A172 (cell line): ENCODE measurements at regions not wholly inside any gene's neighbourhood (a gene's known extent, or its start where the extent isn't known, plus 50 kb on each side); places are given as distances from the start of the nearest gene placed in this dataset.
"Not testable (repeated sequence)": the region's sequence is repeated elsewhere in the genome, so short reads cannot be mapped to it uniquely, and the experiment has no call there.

Experiments
- DNase-seq: peaks from one replicate; pipeline ENCODE4 v3.0.0-alpha.2; 2015; ENCODE audit warnings: low spot score

DNA sequence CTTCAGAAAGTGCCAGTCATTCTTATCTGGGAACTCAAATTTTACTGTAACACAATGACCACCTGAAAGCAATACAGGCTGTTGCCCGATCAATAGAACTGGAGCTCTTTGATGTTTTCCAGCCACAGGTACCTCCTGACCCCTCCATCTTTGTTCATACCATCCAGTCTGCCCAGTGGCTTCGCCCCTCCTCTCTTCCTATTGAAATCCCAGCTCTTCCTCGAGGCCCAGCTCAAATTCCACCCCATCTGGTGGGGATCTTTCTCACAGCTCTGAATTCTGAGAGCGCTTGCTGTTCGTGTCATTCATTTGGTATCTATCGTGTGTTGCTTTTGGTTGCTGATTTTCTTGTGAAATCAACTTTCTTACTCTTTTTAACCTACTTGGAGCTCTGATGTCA, 87.9 kb upstream of the CNKSR3 start:
- no peak for DNase-seq

DNA sequence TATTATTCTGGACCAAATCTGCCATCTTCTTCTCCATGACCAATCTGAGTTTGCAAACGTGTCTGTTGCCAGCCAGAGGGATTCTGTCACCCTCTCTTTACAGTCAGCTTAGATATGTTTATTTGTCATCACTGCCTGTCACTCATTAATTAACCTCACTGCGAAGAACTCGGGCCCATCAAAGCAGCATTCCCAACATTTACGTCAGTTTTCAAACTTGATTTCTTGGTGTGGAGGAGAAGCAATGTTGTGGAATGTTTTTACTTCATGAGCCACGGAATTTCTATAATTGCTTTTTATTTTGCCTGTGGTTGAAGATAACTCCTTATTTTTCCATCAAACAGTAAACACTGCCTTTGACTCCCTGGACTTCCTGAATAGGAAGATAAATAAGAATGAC, 91.8 kb upstream of the CNKSR3 start:
- peak; percentile 6 for DNase-seq

DNA sequence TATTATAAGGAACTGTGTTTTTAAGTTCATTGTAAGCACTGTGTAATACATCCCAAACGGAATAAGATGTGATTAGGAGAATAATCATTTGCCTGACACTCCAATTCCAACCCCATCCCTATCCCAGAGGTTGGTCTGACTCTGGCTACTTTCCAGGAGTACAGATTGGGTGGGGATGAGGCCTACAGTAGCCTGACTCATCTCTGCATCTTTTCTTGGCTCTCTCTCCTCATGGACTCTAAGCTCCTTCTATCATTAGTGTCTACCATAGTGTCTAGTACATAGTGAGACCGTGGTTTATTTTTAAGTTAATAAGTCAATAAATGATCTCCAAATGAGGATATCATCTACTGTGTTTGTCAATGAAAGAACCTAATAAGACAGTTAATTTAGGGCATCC, 92.2 kb upstream of the CNKSR3 start:
- peak; percentile 36 for DNase-seq

DNA sequence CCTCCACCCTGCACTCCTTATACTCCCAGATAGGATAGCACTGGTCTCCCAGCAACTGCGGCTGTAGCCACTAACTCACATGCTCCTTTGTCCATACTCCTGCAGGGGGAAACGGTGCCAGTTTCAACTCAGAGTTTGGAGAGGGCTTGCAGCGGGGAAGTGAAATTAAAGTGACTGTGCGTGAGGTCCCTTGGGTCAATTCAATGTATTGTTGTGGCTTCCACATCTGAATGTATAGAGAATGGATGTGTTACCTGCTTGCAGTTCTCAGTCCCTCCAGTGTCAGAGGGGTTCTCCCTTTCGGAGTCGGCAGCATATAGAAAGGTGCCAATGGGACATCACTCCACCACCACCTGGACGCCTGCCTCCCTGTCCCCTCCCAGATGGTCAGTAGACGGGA, 93.6 kb upstream of the CNKSR3 start:
- DNase-seq: no peak

DNA sequence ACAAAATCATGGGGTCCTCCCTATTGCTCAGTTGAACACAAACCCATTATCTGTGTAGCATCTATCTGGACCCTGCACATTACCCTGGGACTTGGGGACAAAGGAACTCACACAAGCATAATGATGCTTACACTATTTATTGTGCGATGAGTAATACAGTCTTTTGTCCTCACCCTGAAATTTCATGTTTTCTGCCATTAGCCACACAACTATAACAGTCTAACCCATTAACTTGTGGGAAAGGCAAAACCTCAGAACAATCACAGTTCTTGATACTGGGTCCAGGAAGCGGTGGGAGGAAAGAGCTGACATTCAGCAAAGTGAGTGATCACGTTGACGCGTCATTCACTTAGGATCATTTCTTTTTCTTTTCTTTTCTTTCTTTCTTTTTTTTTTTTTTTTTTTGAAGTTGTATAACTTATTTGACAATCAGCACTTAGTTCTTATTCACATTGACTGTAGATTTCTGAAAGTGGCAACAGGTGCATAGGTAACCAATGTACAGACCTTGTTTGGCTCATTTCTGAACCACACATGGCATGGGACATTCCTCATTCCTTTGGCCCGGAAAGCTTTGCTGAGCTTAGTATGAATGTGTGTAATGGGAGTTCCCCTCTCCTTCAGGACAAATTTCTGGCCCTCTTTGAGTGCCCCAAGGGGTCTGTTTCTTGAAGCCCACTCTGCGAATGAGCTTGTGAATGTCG, 94.8 kb upstream of the CNKSR3 start:
- DNase-seq: peak; percentile 5

DNA sequence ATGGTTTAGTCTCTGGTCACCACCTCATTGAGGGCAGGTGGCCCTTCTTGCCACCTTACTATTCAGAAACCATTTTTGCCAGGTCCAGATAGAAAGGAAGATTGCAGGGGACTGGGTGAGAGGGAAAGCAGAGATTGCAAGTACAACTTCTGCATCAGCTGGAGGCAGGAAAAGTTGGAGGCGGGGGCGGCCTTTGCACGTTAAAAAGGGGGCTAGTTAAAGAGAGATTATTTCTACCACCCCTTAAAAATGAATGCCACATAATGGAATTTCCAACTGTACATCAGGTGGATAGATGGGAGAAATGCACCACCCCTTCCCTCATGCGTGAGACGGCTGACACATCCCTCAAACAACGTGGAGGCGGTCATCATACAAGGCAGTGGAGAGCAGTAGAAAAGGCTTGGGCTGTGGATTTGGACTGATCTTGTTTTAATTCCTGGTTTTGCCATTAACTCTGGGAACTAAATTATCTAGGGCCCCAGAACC, 95.4 kb upstream of the CNKSR3 start:
- DNase-seq: no peak

DNA sequence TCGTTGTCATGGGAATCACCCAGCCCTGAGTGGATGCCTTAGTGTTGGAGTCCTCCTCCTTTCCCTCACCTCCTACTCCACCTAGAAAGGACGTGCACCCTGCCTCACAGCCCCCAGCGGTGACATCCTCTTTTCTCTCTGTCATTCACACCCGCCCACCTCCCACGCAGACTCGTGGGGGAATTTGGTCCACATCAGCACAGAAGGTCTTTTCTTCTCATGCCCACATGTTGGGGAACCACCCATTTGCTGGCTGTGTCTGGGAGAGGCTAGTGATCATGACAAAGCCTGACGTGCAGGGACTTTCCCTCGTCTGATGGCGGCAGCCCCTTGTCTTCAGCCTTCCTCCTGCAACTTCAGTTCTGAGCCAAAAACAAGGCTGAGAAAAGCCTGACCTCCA, 96.0 kb upstream of the CNKSR3 start:
- peak; percentile 6 for DNase-seq

DNA sequence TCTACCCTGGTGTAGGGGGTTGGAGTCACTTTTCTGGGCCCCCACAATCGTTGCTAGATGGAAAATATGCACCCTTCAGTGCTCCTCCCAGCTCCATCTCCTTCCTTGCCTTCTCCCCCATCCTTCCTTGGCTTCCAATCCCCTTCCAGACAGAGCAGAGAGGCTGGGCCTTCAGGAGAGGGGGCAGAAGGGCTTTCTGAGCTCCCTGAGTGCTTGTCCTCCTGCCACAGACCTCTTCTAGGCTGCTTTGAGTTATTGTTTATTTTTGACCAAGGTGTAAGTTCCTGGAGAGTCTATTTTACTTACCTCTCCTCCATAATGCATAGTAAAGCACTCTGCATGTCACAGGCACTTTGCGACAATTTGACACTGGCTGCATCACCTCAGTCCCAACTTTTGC, 96.4 kb upstream of the CNKSR3 start:
- no peak for DNase-seq

DNA sequence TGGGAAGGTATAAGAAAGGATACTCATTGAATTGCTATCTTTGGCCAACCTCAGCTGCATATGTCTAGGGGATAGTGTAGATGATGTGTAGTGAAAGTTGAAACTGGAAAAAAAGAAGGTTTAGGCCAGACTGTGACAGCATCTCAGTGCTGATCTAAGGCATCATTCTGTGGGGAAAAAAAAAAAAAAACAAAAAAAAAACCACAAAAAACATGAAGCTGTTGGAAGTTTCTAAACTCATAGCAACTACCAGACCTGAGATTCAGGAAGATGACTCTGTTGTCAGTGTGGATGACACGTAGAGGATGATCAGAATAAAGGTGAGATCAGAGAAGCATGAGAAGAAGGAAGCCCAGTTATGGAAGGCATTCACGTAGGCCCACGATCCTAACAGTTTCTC, 100.8 kb upstream of the CNKSR3 start:
- DNase-seq: no peak

DNA sequence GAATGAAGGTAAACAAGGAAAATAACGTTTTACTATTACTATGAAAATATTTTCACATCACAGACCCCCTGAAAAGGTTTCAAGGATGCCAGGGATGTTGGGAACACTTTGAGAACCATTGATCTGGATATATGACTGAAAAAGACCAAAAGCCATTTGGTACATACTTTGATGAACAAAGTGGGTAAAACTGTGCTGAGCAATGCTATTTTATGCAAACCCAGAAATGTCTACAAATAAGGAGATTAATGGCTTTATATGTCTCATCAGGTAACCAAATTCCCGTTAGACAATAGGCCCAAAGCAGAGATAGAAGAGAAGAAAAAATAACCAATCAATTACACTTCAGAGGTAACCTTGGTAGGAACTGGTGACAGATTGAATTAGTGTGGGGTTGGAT, 101.4 kb upstream of the CNKSR3 start:
- no peak for DNase-seq

DNA sequence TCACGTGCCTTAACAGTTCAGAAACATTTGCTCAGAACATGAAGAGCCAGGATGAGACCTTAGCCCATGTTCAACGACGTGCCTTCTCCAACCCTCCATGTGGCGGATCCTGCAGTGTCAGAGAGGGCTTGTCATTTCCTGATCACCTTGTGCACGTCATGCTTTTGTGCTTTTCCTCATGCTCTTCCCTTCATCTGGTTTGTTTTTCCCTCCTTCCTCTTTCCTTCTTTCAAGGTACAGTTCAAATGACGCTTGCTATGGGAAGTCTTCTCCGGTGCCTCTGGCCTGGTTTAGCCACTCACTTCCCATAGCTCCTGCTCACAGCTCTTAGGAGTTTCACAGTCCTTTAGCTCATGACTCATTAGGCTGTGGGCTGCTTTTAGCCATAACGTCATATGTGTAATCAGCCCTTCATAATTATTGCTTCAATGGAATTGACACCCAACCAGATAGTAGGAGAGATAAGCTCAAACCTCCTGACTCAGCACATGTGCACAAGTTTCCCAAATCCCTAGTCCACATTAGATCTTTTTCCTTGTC, 102.7 kb upstream of the CNKSR3 start:
- peak; percentile 66 for DNase-seq

DNA sequence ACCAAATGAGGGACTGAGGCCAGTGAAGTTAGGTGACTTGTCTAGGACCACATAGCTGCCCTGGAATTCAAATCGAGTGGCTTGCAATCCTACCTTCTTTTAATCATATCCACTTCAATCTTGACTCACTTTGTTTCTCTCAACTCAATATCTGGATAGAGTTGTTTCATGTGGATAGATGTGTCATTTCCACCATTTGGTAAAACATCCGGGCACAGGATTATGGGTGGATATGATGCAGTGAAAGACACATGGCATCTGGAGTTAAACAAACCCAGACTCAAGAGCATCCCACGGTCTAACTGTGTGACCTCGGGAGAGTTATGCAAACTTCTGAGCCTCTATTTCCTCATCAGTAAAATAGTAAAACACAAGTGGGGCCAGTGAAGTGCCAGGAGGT, 103.6 kb upstream of the CNKSR3 start:
- DNase-seq: no peak

DNA sequence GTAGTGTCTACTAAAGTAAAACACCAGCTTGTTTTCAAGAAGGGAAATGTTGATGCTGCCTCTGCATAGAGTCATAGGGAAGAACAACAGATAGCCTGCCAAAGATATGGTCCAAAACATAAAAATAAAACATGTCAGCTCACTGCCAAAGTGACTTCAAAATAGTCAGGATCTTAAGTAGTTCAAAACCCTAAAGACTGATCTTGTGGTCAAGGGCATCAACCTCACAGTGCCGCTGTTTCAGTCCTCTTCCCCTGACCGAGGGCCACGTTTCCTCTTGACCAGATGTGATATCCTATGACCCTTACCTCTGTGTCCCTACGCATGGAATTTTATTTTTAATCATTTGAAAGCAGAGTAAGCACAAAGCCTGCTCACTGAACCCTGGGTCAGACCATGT, 104.2 kb upstream of the CNKSR3 start:
- DNase-seq: no peak

DNA sequence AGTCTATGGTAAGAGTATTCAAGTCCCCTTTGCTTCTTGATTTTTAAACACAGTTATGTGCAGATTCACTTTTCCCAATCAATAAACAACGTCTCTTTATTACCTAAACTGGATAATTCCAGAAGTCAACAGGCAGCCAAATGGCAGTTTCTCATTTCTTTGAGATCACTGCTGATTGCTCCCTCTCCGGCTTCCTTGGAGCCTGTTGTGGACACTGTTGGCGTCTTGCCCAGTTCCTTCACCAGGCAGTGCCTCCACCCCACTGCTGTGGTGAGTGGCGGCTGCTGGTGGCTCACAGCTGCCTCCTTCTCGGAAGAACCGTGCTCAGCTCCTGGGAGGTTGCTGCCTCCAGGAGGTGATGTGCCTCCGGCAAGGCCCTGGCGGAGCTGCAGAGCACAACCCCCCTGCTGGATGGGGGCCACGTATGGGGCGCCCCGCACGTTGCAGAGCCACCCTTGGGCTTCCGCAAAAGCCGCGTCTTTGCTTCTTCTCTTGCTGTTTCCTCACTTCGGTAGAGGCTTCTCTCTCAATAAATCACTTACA, 105.1 kb upstream of the CNKSR3 start:
- DNase-seq: peak; percentile 83

DNA sequence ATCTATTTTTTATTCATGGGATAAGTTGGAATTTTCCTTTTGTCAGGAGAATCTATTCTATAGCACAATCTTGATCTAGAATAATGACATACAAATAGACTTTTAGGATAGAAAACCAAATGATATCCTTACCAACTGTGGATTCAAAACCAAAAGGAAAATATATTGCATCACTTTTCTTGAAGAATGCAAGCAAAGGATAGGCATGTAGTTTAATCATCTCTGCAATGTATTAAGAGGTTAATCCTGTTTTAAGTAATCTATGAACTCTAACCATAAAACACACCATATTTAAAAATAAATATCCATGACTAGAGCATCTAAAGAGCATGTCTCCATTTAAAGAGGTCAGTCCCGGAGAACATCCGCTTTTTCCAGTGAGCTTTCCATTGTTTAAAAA, 106.7 kb upstream of the CNKSR3 start:
- no peak for DNase-seq

DNA sequence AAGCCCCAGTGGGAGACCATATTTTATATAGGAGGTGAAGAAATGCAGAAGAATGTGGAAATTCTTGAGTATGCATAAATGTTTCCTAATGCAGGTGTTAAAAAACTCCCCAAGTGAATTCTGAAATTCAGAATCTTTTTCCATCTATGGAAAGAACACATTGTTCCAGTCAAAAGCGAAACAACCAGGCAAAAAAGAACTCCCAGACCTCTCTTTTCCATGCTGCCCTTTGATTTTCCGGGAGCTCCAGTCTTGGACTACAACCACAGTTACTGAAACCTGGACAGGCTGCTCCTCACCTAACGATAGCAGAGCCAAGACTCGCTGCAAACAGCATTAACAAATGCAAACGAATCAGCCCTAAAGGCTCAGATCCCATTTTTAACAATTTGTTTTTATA, 108.7 kb upstream of the CNKSR3 start:
- no peak for DNase-seq

DNA sequence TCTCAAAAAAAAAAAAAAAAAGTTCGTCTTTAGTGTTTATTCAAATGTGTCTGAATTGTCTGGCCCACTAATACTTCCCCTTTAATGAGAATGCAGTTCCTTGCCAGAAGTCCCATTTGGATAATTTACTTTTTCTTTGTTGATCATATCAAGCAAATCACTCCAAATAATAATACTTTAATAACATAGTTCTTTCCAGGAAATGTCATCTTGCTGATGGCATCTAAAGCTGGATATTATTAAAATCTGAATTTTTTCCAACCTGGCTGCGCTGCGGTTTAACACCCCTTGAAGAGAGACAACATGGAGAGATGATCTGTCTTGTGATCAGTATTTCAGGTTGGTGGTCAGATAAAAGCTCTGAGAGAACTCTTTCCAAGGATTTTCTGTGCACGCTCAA, 111.2 kb upstream of the CNKSR3 start:
- no peak for DNase-seq

DNA sequence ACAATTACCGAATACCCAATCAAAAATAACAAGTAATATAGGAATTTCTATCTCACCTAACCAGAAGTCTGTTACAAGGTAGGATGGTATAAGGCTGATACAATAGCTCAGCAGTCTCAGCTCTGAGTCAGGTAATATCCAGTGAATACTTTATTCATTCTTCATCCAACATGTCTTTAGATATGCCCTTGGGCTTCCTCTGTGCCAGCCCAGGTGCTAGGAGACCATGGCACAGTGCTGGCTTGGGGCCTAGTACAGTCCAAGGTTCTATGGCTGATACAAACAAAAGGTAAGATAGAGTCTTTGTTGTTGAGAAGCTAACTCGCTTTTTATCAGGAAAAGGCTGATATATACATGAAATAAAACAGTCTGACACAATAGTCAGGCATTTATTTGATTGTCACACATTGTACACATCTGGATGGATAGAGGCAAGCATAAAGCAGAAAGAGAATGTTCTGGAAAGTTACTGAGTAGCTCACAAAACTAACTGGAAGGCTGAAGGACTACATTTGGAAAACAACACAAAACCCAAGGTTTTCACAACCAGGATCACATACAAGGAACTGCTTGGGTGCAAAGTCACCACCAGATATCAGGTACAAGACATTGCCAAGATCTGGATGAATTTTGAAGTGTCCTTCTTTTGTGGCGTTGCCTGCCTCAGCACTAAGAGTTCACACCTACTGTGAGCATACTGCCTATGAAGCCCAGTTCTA, 110.4 kb upstream of the SCAF8 start:
- no peak for DNase-seq

DNA sequence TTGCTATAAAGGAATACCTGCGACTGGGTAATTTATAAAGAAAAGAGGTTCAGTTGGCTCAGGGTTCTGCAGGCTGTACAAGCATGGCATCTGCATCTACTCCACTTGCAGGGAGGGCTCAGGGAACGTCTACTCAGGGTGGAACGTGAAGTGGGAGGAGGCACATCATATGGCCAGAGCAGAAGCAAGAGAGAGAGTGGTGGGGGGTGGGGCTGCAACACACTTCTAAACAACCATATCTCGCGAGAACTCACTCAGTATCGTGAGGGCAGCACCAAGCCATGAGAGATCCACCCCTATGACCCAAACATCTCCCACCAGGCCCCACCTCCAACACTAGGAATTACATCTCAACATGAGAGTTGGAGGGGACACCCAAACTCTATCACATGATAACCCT, 109.8 kb upstream of the SCAF8 start:
- no peak for DNase-seq

DNA sequence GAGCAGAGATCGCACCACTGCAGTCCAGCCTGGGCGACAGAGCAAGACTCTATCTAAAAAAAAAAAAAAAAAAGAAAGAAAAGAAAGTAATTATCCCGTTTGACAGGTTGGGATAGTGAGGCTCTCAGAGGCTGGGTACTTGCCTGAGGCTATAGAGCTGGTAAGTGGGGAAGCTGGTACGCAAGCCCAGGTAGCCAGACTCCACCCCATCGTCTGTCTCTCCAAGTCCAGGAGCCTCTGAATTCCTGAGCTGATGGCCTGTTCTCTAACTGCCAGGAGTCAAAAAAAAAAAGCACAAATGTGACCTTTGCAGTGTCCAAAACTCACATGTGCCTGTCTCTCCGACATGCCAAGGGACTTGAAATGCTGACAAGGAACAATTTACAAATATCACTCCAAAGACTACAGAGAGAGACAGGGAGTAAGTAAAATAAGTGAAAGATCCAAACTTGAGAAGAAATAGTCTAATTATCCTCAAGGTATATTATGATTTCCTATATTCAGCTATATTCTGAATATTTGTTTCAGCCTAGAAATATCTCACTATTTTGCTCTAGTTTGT, 109.1 kb upstream of the SCAF8 start:
- DNase-seq: no peak

DNA sequence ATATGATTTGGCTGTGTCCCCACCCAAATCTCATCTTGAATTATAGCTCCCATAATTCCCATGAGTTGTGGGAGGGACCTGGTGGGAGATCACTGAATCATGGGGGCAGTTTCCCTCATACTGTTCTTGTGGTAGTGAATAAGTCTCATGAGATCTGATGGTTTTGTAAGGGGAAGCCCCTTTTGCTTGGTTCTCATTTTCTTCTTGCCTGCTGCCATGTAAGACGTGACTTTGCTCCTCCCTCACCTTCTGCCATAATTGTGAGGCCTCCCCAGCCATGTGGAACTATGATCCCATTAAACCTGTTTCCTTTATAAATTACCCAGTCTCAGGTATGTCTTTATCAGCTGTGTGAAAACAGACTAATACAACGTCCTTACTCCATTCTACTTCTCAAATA, 108.5 kb upstream of the SCAF8 start:
- not testable (repeated sequence) for DNase-seq

DNA sequence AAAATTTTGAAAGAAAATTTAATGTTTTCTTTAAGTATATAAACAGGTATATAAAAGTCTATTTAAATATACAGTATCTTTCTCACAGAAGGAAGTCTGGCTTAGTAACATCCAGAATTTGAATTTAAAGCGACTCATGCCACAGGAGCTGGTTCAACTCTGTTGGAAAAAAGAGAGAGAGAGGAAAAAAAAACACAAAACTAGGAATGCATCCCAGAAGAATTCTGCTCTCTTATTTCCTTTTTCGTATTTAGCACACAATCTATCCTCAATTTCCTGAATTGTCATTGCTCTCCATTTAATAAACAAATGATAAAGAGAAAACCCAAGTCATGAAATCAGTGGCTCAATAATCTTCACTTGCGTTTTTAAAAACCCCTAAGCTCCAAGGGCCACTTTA, 107.5 kb upstream of the SCAF8 start:
- no peak for DNase-seq

DNA sequence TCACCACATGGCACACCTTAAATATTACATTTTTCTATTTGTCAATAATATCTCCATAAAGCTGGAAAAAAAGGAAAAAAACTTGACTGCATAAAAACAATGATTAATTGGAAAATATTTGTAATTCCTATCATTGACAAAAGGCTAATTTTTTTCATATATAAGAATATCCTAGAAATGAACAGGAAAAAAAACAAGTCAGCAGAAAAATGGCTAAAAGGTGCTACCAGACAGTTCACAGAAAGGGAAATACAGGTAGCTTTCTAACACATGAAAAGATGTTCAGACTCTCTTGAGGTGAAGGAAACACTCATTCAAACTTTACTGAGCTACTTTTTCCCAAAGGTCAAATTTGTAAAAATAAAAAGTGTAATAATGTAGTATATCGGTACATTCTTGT, 104.1 kb upstream of the SCAF8 start:
- DNase-seq: no peak
